ENCODE measurements at regions not wholly inside any gene's neighbourhood (a gene's known extent, or its start where the extent isn't known, plus 50 kb on each side); places are given as distances from the start of the nearest gene placed in this dataset.
"Not testable (repeated sequence)": the region's sequence is repeated elsewhere in the genome, so short reads cannot be mapped to it uniquely, and the experiment has no call there.

DNA sequence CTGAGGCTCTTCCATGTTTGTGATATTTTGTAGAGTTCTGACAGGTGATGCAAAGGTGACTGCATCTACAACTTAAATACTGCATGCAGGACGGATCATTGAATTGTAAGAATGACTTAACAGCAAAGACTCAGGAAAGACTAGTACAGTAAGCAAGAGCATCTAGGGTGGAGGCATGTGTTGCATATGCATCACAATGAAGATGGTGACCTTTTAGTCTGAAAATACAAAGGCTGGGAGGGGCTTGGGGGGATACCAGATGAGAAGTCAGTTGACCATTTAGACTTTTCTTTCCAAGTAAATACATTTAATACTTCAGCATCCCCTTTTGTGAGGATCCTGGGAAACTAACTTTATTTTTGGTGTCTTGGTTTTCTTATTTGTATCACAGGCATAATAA, 145.5 kb downstream of the NUF2 start:
- no peak overlapping the region for H3K4me3 ChIP-seq (ENCODE audit: control insufficient read depth, low read depth, low read length)
- no peak for DNase-seq (ENCODE audit: low read depth)
- TF ChIP-seq, protein P1, sequence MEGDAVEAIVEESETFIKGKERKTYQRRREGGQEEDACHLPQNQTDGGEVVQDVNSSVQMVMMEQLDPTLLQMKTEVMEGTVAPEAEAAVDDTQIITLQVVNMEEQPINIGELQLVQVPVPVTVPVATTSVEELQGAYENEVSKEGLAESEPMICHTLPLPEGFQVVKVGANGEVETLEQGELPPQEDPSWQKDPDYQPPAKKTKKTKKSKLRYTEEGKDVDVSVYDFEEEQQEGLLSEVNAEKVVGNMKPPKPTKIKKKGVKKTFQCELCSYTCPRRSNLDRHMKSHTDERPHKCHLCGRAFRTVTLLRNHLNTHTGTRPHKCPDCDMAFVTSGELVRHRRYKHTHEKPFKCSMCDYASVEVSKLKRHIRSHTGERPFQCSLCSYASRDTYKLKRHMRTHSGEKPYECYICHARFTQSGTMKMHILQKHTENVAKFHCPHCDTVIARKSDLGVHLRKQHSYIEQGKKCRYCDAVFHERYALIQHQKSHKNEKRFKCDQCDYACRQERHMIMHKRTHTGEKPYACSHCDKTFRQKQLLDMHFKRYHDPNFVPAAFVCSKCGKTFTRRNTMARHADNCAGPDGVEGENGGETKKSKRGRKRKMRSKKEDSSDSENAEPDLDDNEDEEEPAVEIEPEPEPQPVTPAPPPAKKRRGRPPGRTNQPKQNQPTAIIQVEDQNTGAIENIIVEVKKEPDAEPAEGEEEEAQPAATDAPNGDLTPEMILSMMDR (IDR thresholded peaks at IDR 0.05; ENCODE audit: control insufficient read depth, insufficient read depth, low read depth, low read length, missing control alignments), result no peak

DNA sequence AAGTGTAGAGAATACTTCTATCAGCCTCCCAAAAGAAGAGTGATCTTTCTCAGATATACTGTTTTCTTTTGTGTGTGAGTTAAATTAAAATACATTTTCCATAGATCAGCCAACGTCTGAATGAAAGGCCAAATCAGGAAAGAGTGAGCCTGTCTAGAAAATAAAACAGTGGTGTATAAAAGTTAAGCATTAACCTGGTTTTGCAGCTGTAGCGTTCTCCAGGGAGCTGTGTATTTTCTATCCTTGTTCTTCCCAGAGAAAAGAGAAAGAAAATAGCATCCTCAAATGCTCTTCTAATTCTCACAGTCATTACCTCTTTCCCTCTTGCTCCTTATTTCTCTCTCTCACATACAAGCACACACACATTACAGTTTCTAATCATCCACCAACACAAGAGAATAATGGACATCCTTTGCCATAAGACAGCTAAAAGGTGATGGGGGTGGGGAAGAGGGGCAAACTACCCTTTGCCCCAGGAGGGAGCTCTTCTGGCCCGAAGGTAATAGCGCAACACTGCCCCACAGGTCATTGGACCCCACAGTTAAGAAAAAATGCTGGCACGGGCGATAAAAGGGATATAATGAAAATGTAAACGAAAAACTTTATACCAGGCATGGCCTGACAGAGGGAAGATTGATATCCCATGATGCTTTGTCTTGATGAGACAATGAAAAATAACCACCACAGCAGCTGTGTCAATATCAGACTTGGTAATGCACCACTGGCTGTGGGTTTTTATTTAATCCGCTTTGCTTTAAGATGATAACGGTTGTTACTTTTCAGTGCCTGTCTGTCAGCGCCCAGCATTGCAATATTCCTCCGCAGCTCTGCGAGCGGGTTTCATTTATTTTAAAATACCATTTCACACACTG, 150.3 kb downstream of the NUF2 start:
- TF ChIP-seq, protein P1 (IDR thresholded peaks at IDR 0.05; ENCODE audit: control insufficient read depth, insufficient read depth, low read depth, low read length, missing control alignments), result no peak
- H3K4me3 ChIP-seq (ENCODE audit: control insufficient read depth, low read depth, low read length), result no peak overlapping the region
- DNase-seq (ENCODE audit: low read depth), result no peak

DNA sequence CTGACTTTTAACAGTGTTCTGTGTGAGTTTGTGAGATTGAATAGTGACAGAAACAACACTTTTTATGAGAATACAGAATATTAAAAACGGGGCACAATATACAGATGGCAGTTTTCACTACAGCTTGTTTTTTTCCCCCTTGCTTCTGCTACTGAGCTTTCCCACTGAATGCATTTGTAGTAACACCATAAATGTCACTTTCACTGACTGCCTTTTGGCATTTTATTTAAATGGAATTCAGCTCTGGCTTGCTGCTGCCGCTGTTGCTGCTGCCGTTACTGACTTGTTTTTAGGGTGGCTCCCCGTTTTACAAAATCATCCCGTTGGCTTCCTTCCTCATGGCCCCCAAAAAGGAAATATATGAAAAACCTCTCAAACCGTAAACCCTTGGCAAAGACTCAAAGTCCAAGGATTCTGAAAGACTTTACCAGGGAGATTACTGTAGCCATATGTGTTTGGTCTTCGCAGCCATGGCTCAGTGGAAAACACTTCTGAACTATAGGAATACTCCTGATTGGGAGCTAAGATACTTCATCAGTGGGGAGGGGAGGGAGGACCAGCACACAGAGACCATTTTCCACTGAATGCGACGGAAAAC, 151.0 kb downstream of the NUF2 start:
- TF ChIP-seq, protein P1 (IDR thresholded peaks at IDR 0.05; ENCODE audit: control insufficient read depth, insufficient read depth, low read depth, low read length, missing control alignments), result no peak
- no peak for DNase-seq (ENCODE audit: low read depth)
- no peak overlapping the region for H3K4me3 ChIP-seq (ENCODE audit: control insufficient read depth, low read depth, low read length)

DNA sequence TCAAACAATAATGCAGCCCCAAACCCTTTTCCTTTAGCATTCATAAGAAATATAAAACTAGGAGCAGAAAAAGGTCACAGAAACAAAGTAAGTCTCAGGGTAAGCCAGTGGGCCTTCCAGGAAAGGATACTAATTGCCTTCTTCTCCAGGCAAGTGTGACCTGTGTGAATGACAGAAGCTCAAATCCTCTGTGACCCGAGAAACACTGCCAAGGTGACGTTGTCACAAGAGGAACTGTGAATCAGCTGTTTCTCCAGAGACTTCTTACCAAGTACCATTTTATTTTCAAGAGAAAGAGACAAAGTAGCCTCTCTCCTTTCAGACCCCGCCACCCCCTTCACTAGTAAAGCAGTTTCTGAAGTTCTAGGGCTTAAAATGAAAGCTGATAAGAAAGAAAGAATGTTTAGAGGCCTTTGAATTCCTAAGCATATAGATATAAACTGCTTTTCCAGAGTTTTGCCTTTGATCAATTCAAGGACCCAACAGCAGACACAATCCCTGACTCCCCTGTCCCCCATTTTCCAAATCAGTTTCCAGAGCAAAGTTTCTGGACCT, 155.6 kb downstream of the NUF2 start:
- H3K4me3 ChIP-seq (ENCODE audit: control insufficient read depth, low read depth, low read length), result no peak overlapping the region
- TF ChIP-seq, protein P1 (IDR thresholded peaks at IDR 0.05; ENCODE audit: control insufficient read depth, insufficient read depth, low read depth, low read length, missing control alignments), result no peak
- DNase-seq (ENCODE audit: low read depth), result no peak

DNA sequence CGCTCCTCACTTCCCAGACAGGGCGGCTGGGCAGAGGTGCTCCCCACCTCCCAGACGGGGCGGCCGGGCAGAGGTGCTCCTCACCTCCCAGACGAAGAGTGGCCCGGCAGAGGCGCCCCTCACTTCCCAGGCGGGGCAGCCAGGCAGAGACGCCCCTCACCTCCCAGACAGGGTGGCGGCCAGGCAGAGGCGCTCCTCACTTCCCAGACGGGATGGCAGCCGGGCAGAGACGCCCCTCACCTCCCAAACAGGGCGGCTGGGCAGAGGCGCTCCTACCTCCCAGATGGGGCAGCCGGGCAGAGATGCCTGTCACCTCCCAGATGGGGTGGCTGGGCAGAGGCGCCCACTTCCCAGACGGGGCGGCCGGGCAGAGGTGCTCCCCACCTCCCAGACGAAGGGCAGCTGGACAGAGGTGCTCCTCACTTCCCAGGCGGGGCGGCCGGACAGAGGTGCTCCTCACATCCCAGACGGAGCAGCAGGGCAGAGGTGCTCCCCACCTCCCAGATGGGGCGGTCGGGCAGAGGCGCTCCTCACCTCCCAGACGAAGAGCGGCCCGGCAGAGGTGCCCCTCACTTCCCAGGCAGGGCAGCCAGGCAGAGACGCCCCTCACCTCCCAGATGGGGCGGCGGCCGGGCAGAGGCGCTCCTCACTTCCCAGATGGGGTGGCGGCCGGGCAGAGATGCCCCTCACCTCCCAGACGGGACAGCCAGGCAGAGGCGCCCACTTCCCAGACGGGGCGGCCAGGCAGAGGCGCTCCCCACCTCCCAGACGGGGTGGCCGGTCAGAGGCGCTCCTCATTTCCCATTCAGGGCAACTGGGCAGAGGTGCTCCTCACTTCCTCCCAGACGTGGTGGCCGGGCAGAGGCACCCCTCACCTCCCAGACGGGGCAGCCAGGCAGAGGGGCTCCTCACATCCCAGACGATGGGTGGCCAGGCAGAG, 176.9 kb downstream of the NUF2 start:
- DNase-seq (ENCODE audit: low read depth); H3K4me3 ChIP-seq (ENCODE audit: control insufficient read depth, low read depth, low read length): not testable (repeated sequence)

DNA sequence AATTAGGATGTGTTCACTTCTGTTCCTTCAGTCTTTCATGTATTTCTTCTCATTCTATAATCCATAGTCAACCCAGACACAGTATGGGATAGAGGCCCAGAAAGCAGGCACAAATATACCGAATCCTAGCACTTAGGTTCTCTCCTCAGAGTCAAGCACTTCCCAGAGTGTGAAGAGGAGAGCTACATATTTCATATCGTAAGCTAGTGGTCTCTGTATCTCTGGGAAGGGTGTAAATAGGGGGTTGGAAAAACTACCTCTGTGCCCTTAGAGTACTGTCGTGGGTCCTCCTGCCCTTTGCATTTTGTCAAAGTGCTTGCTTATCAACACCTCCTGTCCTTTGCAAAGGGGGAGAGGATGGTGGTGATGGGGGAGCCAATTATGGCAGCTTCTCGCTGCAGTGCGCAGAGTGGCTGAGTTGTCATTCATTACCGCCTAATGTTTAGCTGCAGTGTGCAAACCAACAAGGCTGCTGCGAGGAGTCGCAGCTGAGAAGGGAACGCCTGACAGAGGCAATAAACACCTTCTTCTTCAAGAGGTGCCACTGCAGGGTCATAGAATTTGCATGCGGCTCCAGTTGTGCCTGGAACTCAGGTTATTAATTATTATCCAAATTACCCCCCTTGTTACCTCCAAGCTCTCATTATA, 182.7 kb downstream of the NUF2 start:
- H3K4me3 ChIP-seq (ENCODE audit: control insufficient read depth, low read depth, low read length), result no peak overlapping the region
- no peak for DNase-seq (ENCODE audit: low read depth)
- TF ChIP-seq, protein P1 (IDR thresholded peaks at IDR 0.05; ENCODE audit: control insufficient read depth, insufficient read depth, low read depth, low read length, missing control alignments), result no peak
